Activated CD8-positive, alpha-beta memory T cell treated with anti-CD3 and anti-CD28 coated beads, Interleukin-2, amount 50 U/mL, for 48 hours (primary cell): ENCODE measurements at regions not wholly inside any gene's neighbourhood (a gene's known extent, or its start where the extent isn't known, plus 50 kb on each side); places are given as distances from the start of the nearest gene placed in this dataset.
"Not testable (repeated sequence)": the region's sequence is repeated elsewhere in the genome, so short reads cannot be mapped to it uniquely, and the experiment has no call there.

Experiments
- DNase-seq: peaks from one replicate; pipeline ENCODE4 v3.0.0-alpha.2; 2020

- no peak for DNase-seq
These were observed 1411.5 kb downstream of the SLITRK5 start for GRCh38 chr13:89082623-89083022.

GRCh38 chr13:89088107-89088506, 1416.9 kb downstream of the SLITRK5 start:
- not testable (repeated sequence) for DNase-seq

- DNase-seq, result no peak
These were observed 1426.8 kb downstream of the SLITRK5 start for GRCh38 chr13:89097994-89098393.

- DNase-seq, result no peak
These were observed 1442.6 kb downstream of the SLITRK5 start for GRCh38 chr13:89113744-89114143.

- no peak for DNase-seq
These were observed 1444.1 kb downstream of the SLITRK5 start for GRCh38 chr13:89115307-89115706.

GRCh38 chr13:89136678-89137077, 1465.5 kb downstream of the SLITRK5 start:
- no peak for DNase-seq

GRCh38 chr13:89150362-89150761, 1479.2 kb downstream of the SLITRK5 start:
- DNase-seq, result no peak

- no peak for DNase-seq
These were observed 1482.8 kb downstream of the SLITRK5 start for GRCh38 chr13:89153941-89154340.

DNA sequence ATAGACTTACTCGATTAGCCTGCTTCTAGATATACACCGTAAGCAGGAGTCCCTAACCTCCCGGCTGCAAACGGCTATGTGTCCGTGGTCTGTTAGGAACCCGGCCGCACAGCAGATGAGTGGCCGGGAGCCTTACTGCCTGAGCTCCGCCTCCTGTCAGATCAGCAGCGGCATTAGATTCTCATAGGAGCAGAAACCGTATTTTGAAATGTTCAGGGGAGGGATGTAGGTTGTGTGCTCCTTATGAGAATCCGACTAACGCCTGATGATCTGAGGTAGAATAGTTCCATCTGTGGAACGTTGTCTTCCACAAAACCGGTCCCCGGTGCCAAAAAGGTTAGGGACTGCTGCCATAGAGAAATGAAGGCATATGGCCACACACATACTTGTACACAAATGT, 1491.9 kb downstream of the SLITRK5 start:
- DNase-seq, result no peak

DNA sequence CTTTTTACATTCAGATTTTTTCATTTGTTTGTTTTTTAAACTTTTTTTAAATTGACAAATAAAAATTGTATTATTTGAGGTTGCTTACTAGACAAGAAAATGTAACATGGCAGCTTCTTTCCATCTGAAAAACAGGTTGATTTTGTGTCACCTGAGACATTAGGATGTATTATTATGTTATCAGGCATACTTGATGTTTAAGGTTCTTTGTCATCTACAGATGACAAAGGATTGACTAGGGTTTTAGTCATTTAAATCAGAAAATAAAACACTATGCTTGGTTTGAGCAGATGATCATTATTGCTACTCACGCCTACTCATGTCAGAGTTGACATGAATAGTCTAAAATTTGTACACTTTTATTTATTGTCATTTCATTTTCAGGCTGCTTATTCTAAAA, 1494.5 kb downstream of the SLITRK5 start:
- DNase-seq, result no peak

- no peak for DNase-seq
These were observed 1498.8 kb downstream of the SLITRK5 start for GRCh38 chr13:89169951-89170350.

GRCh38 chr13:89181041-89181440, 1509.9 kb downstream of the SLITRK5 start:
- DNase-seq, result no peak

- DNase-seq, result no peak
These were observed 1528.0 kb downstream of the SLITRK5 start for GRCh38 chr13:89199138-89199537.

GRCh38 chr13:89204435-89204834, 1533.3 kb downstream of the SLITRK5 start:
- DNase-seq, result no peak

GRCh38 chr13:89205856-89206520, 1534.8 kb downstream of the SLITRK5 start:
- no peak for DNase-seq

DNA sequence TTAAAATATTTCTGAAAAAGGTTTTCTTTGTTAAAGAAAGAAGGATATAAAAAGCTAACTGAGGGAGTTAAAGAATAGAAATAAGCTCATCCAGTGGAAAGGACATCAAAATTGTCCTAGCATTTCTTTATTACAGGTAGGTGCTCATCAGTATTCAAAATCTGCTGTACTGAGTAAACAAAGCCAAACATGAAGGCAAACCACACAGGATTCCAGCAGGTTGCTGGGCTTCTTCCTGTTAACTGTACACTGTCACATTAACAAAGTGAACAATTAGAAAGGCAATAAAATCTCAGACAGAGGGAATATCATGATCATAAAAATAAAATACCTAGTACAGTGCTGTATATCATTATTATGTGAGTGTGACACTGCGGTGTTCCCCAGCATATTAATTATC, 1541.0 kb downstream of the SLITRK5 start:
- no peak for DNase-seq

DNA sequence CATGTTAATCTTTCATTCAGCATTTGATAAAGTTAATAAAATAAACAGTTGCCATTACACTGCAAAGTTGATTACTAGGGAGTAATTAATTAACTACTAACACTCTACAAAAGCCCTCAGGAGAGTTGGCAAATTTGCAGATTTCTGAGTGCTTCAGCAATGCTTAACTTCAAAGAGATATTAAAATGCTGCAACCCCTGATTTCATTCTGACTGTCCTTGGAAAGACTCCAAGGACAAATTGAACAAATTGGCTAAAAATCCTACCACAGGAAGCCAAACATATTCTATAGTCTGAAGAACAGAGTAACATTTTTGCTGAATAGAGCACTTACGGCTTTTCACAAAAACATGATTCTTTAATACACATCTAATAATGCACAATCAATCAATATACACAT, 1543.0 kb downstream of the SLITRK5 start:
- no peak for DNase-seq

DNA sequence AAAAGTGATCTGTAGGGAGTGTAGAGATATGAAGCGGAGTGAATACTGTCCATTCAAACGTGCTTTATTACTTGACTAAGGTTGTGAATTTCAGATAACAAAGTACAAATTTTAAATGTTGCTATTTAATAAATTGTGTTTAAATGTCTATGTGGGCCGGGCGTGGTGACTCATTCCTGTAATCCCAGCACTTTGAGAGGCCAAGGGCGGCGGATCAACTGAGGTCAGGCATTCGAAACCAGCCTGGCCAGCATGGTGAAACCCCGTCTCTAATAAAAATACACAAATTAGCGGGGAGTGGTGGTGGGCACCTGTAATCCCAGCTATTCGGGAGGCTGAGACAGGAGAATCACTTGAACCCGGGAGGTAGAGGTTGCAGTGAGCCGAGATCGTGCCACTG, 1544.1 kb downstream of the SLITRK5 start:
- not testable (repeated sequence) for DNase-seq

DNA sequence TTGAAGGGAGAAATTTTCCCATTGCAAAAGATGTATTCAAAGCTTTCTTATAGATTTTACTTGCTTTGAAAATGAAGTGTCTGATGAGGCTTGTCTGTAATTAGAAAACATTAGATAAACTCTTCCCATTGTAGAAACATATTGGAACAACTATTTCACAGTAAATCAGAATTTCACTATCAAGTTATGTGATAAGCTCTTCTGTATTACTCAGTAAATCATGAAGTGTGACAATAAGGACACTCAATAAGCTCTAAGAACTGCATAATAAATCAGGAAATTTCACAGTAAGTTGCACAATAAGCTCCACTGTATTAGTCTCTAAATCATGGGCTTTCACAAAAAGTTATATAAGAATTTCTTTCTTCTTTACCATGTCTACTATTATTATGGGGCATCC, 1546.6 kb downstream of the SLITRK5 start:
- no peak for DNase-seq

GRCh38 chr13:89221557-89222158, 1550.5 kb downstream of the SLITRK5 start:
- no peak for DNase-seq

GRCh38 chr13:89227356-89227755, 1556.2 kb downstream of the SLITRK5 start:
- no peak for DNase-seq

DNA sequence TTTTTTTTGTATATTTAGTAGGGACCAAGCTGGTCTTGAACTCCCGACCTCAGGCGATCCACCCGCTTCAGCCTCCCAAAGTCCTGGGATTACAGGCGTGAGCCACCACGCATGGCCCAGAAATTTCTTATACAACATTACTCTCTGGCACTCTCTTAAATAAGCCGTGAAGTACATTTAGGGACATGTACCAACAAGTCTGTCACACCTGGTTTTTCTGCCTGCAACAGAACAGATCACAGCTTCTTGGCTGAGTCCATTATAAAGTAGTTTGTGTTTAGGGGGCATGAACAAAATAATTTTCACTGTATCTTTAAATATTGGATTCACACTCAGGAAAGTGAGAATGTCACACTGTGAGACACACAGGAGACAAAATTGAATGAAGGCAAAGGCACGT, 1567.3 kb downstream of the SLITRK5 start:
- DNase-seq, result no peak

DNA sequence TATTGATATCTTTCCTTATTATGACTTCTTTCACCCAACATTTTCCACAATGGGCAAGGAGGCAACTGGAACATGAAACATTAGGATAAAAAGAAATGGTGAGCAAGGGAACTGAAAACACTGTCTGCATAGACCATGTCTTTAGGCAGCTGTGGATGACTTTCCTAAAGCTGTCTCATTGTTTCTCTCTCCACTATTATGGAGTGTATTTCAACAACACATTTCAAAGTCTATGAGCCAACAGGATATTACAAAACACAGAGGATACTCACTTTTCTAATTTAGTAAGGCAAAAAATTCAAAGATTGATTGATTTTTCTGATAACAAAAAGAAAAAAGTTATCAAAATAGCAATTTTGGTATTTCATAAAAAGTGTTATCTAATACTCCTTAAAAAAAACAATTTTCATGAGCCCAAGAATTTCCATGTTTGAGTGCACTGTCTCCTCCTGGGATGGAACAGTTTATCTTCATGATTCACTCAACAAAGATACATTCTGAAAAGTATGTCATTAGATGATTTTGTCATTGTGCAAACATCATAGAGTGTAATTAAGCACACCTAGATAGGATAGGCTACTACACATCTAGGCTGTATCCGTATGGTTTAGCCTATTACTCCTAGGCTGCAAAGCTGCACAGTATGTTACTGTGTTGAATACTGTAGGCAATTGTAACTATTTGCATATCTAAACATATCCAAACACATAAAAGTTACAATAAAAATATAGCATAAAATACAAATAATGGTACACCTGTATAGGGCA, 1568.4 kb downstream of the SLITRK5 start:
- DNase-seq, result no peak

- no peak for DNase-seq
These were observed 1584.8 kb downstream of the SLITRK5 start for GRCh38 chr13:89255844-89256406.
